Endothelial cell of umbilical vein (primary cell): ENCODE measurements at regions not wholly inside any gene's neighbourhood (a gene's known extent, or its start where the extent isn't known, plus 50 kb on each side); places are given as distances from the start of the nearest gene placed in this dataset.
A peak's percentile ranks its signal among the peaks of the same experiment; 100 is the strongest.

Experiments
- BruUV-seq: library from RNA; stranded (reverse); fragments of 400-500 nt; replicated peaks from 2 replicates; lab custom pipeline; 2021; lab: Mats Ljungman, UMichigan
- CTCF ChIA-PET: fragments of 300-600, 350-600 bp; sonication (Branson Sonifier 250); formaldehyde crosslinking; loops from one replicate; lab custom pipeline; 2021; ENCODE audit warnings: antibody characterized with exemption, inconsistent platforms; lab: Charles Lee
- POLR2A ChIA-PET: fragments of 300-600, 350-600 bp; sonication (Branson Sonifier 250); formaldehyde crosslinking; loops from one replicate; lab custom pipeline; 2021; ENCODE audit warnings: antibody characterized with exemption, inconsistent platforms; lab: Charles Lee
- DNase-seq: peaks from one replicate; pipeline ENCODE4 v3.0.0-alpha.2; 2011; ENCODE audit warnings: low read depth, low spot score
- FAIRE-seq: peaks from 2 replicates; lab custom pipeline; 2011; peaks lifted over from hg19 to GRCh38; lab: Jason Lieb, UNC
- H2AFZ ChIP-seq: 2 replicates; pipeline ENCODE4 v1.6.0; 2012; ENCODE audit warnings: low read depth, low read length, control low read depth, inconsistent platforms
- H3K27ac ChIP-seq: 2 replicates; pipeline ENCODE4 v1.5.1; 2011; ENCODE audit warnings: low read depth, mild to moderate bottlenecking, control low read depth, low read length, moderate library complexity; ENCODE audit not compliant: insufficient read depth
- H3K27me3 ChIP-seq, 2 experiments: 2 replicates each; pipeline versions ENCODE4 v1.6.0 to v1.6.1; 2011; ENCODE audit warnings: low read length in 2 of 2, mixed read lengths in 1 of 2; ENCODE audit not compliant: control insufficient read depth in 2 of 2, insufficient read depth in 2 of 2
- H3K36me3 ChIP-seq, 2 experiments: 2 replicates in 1 of 2; 3 replicates in 1 of 2; pipeline ENCODE4 v1.5.1; 2011; ENCODE audit warnings: low read length in 2 of 2, mild to moderate bottlenecking in 1 of 2, moderate library complexity in 1 of 2; ENCODE audit not compliant: control insufficient read depth in 2 of 2, insufficient read depth in 2 of 2; ENCODE audit errors: extremely low read depth in 1 of 2
- H3K4me1 ChIP-seq: 3 replicates; pipeline ENCODE4 v1.5.1; 2011; ENCODE audit warnings: mild to moderate bottlenecking, low read length; ENCODE audit not compliant: control insufficient read depth, insufficient read depth; ENCODE audit errors: extremely low read depth
- H3K4me2 ChIP-seq: 2 replicates; pipeline ENCODE4 v1.6.1; 2011; ENCODE audit warnings: low read length, control low read depth, mixed read lengths; ENCODE audit not compliant: insufficient read depth
- H3K4me3 ChIP-seq, 3 experiments: fragments of 200-600 bp in 1 of 3; sonication (generic), shearing (Covaris generic) in 1 of 3; replicated peaks in 1 of 3; 2 replicates each; pipeline ENCODE4 v1.5.1; 2011 to 2016; ENCODE audit warnings: control low read depth in 3 of 3, low read length in 3 of 3, mild to moderate bottlenecking in 2 of 3, inconsistent platforms in 1 of 3, low read depth in 1 of 3, moderate library complexity in 1 of 3; ENCODE audit not compliant: insufficient read depth in 1 of 3
- H3K79me2 ChIP-seq: 2 replicates; pipeline ENCODE4 v1.6.0; 2012; ENCODE audit warnings: low read length, inconsistent platforms; ENCODE audit not compliant: control insufficient read depth, insufficient read depth
- H3K9ac ChIP-seq: replicated peaks from 2 replicates; pipeline ENCODE3; 2011; ENCODE audit warnings: low read length, control low read depth; ENCODE audit not compliant: insufficient read depth; ENCODE audit errors: extremely low read depth
- H3K9me1 ChIP-seq: replicated peaks from 3 replicates; pipeline ENCODE4 v1.6.0; 2011; ENCODE audit warnings: mild to moderate bottlenecking, low read length; ENCODE audit not compliant: control insufficient read depth, insufficient read depth; ENCODE audit errors: extremely low read depth
- H3K9me3 ChIP-seq: replicated peaks from 2 replicates; pipeline ENCODE4 v1.5.1; 2012; ENCODE audit warnings: low read length, inconsistent platforms; ENCODE audit not compliant: control insufficient read depth, insufficient read depth
- H4K20me1 ChIP-seq: replicated peaks from 2 replicates; pipeline ENCODE3; 2011; ENCODE audit warnings: mild to moderate bottlenecking, low read length; ENCODE audit not compliant: control insufficient read depth, insufficient read depth; ENCODE audit errors: extremely low read depth
- EZH2 ChIP-seq: IDR thresholded peaks from 2 replicates; pipeline ENCODE4 v1.6.1; 2012; ENCODE audit warnings: borderline replicate concordance, low read depth, mild to moderate bottlenecking, moderate library complexity, low read length, inconsistent platforms; ENCODE audit not compliant: severe bottlenecking
- FOS ChIP-seq: IDR thresholded peaks from 2 replicates; pipeline ENCODE4 v1.6.1; 2011; ENCODE audit warnings: mild to moderate bottlenecking, low read length, moderate library complexity, borderline replicate concordance; ENCODE audit not compliant: insufficient read depth
- GATA2 ChIP-seq: IDR thresholded peaks from 2 replicates; pipeline ENCODE4 v1.7.0; 2011; ENCODE audit warnings: low read depth, mild to moderate bottlenecking, moderate library complexity, mixed read lengths, low read length; ENCODE audit not compliant: insufficient read length, insufficient read depth
- JUN ChIP-seq: IDR thresholded peaks from 2 replicates; pipeline ENCODE4 v1.6.1; 2011; ENCODE audit warnings: borderline replicate concordance, low read depth; ENCODE audit not compliant: insufficient read length, insufficient read depth
- MYC ChIP-seq: IDR thresholded peaks from one replicate; pipeline ENCODE4 v1.6.1; 2011; ENCODE audit warnings: mild to moderate bottlenecking, low read depth, low read length
- POLR2A ChIP-seq: IDR thresholded peaks from 2 replicates; pipeline ENCODE4 v1.6.1; 2012; ENCODE audit warnings: low read depth, mild to moderate bottlenecking, control low read depth, low read length
- POLR2AphosphoS5 ChIP-seq: IDR thresholded peaks from 2 replicates; pipeline ENCODE4 v1.6.1; 2012; ENCODE audit warnings: low read depth, mild to moderate bottlenecking, control low read depth, low read length, moderate library complexity; ENCODE audit not compliant: insufficient read depth
- dilution Hi-C: fragments of 300-500 bp; cut with MboI; formaldehyde crosslinking; loops from one replicate; pipeline ENCODE4 v1.15.0; 2019; ENCODE audit warnings: low sequenced_read_pairs; ENCODE audit not compliant: extremely low pct_ligation_motif_present
- intact Hi-C: fragments of 100-400 bp; cut with micrococcal nuclease; formaldehyde crosslinking; loops from one replicate; pipeline ENCODE4 v1.10.0; 2022
- TF ChIP-seq, protein P1 (sequence below): IDR thresholded peaks from 2 replicates; pipeline ENCODE4 v1.6.1; 2011; ENCODE audit not compliant: insufficient read depth, insufficient read length
- TF ChIP-seq, protein P2 (sequence below), 2 donors: IDR thresholded peaks; 1 replicate in 1 of 2; 2 replicates in 1 of 2; pipeline ENCODE4 v1.5.1; 2011; ENCODE audit warnings: low read length in 2 of 2, mild to moderate bottlenecking in 2 of 2, moderate library complexity in 2 of 2, control low read depth in 1 of 2, inconsistent platforms in 1 of 2, low read depth in 1 of 2; ENCODE audit not compliant: insufficient read depth in 1 of 2; ENCODE audit errors: extremely low read depth in 1 of 2

DNA sequence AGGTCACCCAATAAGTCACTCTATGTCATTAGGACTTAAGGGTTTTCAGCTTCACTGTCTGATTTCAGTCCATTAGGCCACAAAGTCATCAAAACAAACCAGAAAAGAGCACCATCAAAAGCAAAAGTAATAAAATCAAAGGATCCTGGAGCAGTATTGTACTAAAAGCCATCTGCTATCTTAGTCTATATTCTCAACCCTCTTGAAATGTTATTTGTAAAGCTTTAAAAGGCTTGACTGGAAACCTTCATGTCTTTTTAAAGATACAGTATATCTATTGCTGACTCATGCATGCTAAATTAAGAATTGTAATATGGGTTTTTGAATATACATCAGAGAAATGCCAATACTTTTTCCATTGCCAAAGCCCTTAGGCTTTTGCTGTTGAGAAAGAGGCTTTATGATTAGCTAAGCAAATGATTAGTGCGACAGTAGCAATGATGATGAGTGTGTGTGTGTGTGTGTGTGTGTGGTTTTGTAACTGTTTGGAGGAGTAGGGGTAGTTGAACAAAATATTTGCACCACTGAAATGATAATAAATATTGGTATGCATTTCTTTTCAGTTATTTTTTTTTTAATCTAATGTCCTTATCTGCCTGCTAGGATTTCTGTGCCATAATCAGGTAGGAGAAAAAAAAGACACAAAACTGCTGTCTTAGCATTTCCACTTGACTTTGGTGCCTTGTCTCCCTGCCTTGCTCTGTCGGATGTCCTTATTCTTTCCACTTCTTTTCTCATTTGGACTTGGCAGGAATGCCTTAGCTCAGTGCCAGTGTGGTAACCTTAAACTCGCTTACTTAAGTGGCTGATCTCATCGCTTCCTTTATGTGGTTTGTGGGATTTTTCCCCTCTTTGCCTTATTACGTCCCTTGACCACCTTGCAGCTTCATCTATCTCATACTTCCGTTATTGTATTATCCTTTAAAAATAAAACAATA, 119.7 kb downstream of the PCDH7 start:
- CTCF ChIA-PET = interaction anchor here (1.7 to 2.0 kb wide), 2 partner anchors 9 to 70 kb away, joined by 4 to 5 read pairs; no protein-coding TSS in a partner anchor
- Histone ChIP-seq H3K9me3 (no peaks in the 10 kb centered on the region), H3K27ac (no peak overlapping the region), H3K9ac (no peak overlapping the region), H3K27me3 (no peaks in the 10 kb centered on the region), H3K79me2 (no peaks in the 10 kb centered on the region), H3K4me1 (no peaks in the 10 kb centered on the region), H3K4me3 (no peak overlapping the region), H3K36me3 (no peaks in the 10 kb centered on the region), H3K4me2 (no peak overlapping the region), H4K20me1 (no peaks in the 10 kb centered on the region), H3K9me1 (no peaks in the 10 kb centered on the region), H2AFZ (no peak overlapping the region)
- FAIRE-seq (no peak), DNase-seq (peak; percentile 2)
- dilution Hi-C loops = no loop called here
- BruUV-seq = no TSS peak
- intact Hi-C loops = no loop called here
- POLR2A ChIA-PET = no interaction called here
- TF ChIP-seq, protein P1, sequence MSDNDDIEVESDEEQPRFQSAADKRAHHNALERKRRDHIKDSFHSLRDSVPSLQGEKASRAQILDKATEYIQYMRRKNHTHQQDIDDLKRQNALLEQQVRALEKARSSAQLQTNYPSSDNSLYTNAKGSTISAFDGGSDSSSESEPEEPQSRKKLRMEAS = no peak
- no peak for TF ChIP-seq EZH2

DNA sequence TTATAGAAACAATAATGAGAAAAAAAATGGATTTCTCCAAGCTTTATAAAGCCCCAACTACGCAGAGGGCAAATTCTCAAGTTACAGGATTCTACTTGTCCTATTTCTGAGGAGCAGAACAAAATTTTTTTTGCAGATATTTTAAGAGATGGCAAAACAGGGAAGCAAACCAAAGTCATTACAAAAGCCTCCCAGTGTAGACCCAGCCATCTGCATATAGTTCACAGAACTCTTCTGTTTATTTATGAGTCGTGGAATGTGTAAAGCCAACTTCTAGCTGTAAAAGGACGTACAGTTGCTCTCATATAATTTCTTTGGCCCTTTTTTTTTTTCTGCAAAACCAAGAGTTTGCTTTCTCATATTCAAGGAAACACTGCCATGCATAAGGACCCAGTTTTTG, 120.4 kb downstream of the PCDH7 start:
- intact Hi-C loops = no loop called here

More for the DNA sequence above, 120.4 kb downstream of the PCDH7 start:
- POLR2A ChIA-PET = no interaction called here
- FAIRE-seq = no peak
- BruUV-seq = no TSS peak
- Histone ChIP-seq H3K9me1 (no peaks in the 10 kb centered on the region), H3K79me2 (no peaks in the 10 kb centered on the region), H3K4me3 (no peak overlapping the region), H4K20me1 (no peaks in the 10 kb centered on the region), H3K9ac (no peak overlapping the region), H2AFZ (no peak overlapping the region), H3K36me3 (no peaks in the 10 kb centered on the region), H3K4me1 (no peaks in the 10 kb centered on the region), H3K4me2 (no peak overlapping the region), H3K27ac (no peak overlapping the region), H3K27me3 (no peaks in the 10 kb centered on the region), H3K9me3 (no peaks in the 10 kb centered on the region)
- dilution Hi-C loops = no loop called here
- DNase-seq = no peak
- CTCF ChIA-PET = interaction anchor here (1.7 kb wide), 1 partner anchor 71 kb away, joined by 4 read pairs; no protein-coding TSS in a partner anchor
- TF ChIP-seq MYC = no peak
- TF ChIP-seq, protein P1 = no peak
- no peak for TF ChIP-seq GATA2
- no peak for TF ChIP-seq JUN
- no peak for TF ChIP-seq POLR2AphosphoS5
- TF ChIP-seq, protein P2, sequence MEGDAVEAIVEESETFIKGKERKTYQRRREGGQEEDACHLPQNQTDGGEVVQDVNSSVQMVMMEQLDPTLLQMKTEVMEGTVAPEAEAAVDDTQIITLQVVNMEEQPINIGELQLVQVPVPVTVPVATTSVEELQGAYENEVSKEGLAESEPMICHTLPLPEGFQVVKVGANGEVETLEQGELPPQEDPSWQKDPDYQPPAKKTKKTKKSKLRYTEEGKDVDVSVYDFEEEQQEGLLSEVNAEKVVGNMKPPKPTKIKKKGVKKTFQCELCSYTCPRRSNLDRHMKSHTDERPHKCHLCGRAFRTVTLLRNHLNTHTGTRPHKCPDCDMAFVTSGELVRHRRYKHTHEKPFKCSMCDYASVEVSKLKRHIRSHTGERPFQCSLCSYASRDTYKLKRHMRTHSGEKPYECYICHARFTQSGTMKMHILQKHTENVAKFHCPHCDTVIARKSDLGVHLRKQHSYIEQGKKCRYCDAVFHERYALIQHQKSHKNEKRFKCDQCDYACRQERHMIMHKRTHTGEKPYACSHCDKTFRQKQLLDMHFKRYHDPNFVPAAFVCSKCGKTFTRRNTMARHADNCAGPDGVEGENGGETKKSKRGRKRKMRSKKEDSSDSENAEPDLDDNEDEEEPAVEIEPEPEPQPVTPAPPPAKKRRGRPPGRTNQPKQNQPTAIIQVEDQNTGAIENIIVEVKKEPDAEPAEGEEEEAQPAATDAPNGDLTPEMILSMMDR (IDR thresholded peaks at IDR 0.05; ENCODE audit: extremely low read depth in 1 of 2, insufficient read depth in 1 of 2, low read depth in 1 of 2, low read length in 2 of 2) = no peak
- TF ChIP-seq EZH2 = no peak
- no peak for TF ChIP-seq FOS
- no peak for TF ChIP-seq POLR2A
